IgD-negative memory B cell (primary cell): ENCODE measurements at regions not wholly inside any gene's neighbourhood (a gene's known extent, or its start where the extent isn't known, plus 50 kb on each side); places are given as distances from the start of the nearest gene placed in this dataset.
"Not testable (repeated sequence)": the region's sequence is repeated elsewhere in the genome, so short reads cannot be mapped to it uniquely, and the experiment has no call there.

Experiments
- H3K27ac Mint-ChIP-seq, 3 donors: one replicate each; pipeline ENCODE4 v1.8.0; 2020 to 2022; ENCODE audit warnings: mild to moderate bottlenecking in 3 of 3, mixed read lengths in 3 of 3, moderate library complexity in 1 of 3
- H3K27me3 Mint-ChIP-seq: one replicate; pipeline ENCODE4 v1.8.0; 2021; ENCODE audit warnings: mixed read lengths
- H3K36me3 Mint-ChIP-seq: one replicate; pipeline ENCODE4 v1.8.0; 2020; ENCODE audit warnings: mild to moderate bottlenecking, mixed read lengths
- H3K4me1 Mint-ChIP-seq, 3 donors: one replicate each; pipeline ENCODE4 v1.8.0; 2020 to 2022; ENCODE audit warnings: mixed read lengths in 3 of 3, mild to moderate bottlenecking in 1 of 3
- H3K4me3 Mint-ChIP-seq, 4 donors: one replicate each; pipeline ENCODE4 v1.8.0; 2020 to 2022; ENCODE audit warnings: mild to moderate bottlenecking in 4 of 4, mixed read lengths in 4 of 4, moderate library complexity in 3 of 4
- H3K9me3 Mint-ChIP-seq, 3 donors: one replicate each; pipeline ENCODE4 v1.8.0; 2020 to 2021; ENCODE audit warnings: mixed read lengths in 3 of 3, mild to moderate bottlenecking in 1 of 3

DNA sequence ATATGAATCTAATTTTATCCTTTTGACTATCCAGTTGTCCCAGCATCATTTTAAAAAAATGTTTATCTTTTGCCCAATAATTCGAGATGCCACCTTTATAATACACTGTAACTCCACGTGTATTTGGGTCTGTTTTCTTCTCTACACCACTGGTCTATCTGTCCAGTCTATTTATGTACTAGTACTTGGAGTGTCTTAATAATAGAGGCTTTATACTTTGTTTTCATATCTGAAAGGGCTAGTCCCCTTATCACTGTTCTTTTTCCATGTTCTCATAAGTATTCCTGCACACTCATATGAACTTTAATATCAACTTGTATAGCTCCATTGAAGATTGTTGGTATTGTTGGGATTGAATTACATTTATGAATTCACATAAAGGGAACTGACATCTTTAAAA is 101.1 kb upstream of the RMP24 start:
- no peaks in the 10 kb centered on the region for H3K4me1 Mint-ChIP-seq
- peaks cover 2% of the 10 kb centered on the region for H3K36me3 Mint-ChIP-seq
- H3K27me3 Mint-ChIP-seq: peaks cover 12% of the 10 kb centered on the region
- peaks cover 2 to 15% (median 7%) of the 10 kb centered on the region in 3 donors for H3K9me3 Mint-ChIP-seq
- no peak overlapping the region for H3K4me3 Mint-ChIP-seq
- H3K27ac Mint-ChIP-seq: no peak overlapping the region

DNA sequence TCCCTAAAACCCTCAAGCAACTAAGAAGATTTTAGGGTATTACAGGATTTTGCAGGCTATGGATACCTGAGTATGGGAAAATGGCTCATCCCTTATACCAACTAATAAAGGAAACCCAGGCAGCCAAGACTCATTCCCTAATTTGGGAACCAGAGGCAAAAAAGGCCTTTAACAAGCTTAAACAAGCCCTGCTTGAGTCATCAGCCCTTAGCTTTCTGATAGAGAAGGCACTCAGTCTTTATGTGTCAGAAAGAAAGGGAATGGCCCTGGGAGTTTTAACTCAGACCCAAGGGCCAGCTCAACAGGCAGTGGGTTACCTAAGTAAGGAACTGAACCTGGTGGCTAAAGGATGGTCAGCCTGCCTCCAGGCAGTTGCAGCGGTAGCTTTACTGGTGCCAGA is 96.9 kb upstream of the RMP24 start:
- H3K9me3 Mint-ChIP-seq: peaks cover 2 to 15% (median 7%) of the 10 kb centered on the region in 3 donors
- no peak overlapping the region for H3K4me3 Mint-ChIP-seq
- H3K27me3 Mint-ChIP-seq: peaks cover 12% of the 10 kb centered on the region
- H3K27ac Mint-ChIP-seq: no peak overlapping the region
- H3K36me3 Mint-ChIP-seq: peaks cover 2% of the 10 kb centered on the region
- H3K4me1 Mint-ChIP-seq: no peaks in the 10 kb centered on the region

DNA sequence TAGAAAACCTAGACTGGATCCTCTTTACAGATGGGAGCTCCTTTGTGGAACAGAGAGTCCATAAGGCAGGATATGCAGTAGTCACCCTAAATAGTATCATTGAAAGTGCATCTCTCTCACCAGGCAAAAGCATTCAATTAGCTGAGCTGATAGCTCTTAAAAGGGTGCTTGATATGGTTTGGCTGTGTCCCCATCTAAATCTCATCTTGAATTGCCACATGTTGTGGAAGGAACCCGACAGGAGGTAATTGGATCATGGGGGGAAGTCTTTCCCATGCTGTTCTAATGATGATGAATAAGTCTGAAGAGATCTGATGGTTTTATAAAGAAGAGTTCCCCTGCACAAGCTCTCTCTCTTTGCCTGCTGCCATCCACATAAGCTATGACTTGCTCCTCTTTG is 96.2 kb upstream of the RMP24 start:
- H3K27ac Mint-ChIP-seq: no peak overlapping the region
- no peaks in the 10 kb centered on the region for H3K4me1 Mint-ChIP-seq
- peaks cover 10% of the 10 kb centered on the region for H3K27me3 Mint-ChIP-seq
- H3K36me3 Mint-ChIP-seq: peaks cover 2% of the 10 kb centered on the region
- peaks cover 2 to 13% (median 7%) of the 10 kb centered on the region in 3 donors for H3K9me3 Mint-ChIP-seq
- no peak overlapping the region for H3K4me3 Mint-ChIP-seq

DNA sequence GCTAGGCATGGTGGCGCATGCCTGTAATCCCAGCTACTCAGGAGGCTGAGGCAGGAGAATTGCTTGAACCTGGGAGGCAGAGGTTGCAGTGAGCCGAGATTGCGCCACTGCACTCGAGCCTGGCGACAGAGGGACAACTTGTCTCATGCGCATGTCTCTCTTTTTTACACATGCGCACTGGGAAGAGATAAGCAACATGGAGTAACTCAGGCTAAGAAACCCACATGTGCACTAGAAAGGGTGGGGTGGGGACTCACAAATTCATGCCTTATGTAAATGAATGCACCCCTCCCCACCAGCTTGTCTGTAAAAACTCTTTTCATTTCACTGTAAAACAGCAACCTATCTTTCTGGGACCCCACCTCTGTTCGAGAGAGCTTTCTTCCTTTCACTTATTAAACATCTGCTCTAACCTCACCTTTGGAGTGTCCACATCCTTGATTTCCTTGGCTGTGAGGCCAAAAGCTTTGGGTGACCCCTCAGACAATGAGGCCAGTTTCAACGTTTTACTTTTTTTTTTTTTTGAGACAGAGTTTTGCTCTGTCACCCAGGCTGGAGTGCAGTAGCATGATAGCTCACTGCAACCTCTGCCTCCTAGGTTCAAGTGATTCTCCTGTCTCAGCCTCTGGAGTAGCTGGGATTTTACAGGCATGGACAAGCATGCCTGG is 91.6 kb upstream of the RMP24 start:
- Mint-ChIP-seq H3K4me3 (no peak overlapping the region), H3K36me3 (no peaks in the 10 kb centered on the region), H3K27ac (no peak overlapping the region), H3K9me3 (no peaks in the 10 kb centered on the region), H3K27me3 (peaks cover 3% of the 10 kb centered on the region), H3K4me1 (no peaks in the 10 kb centered on the region)

DNA sequence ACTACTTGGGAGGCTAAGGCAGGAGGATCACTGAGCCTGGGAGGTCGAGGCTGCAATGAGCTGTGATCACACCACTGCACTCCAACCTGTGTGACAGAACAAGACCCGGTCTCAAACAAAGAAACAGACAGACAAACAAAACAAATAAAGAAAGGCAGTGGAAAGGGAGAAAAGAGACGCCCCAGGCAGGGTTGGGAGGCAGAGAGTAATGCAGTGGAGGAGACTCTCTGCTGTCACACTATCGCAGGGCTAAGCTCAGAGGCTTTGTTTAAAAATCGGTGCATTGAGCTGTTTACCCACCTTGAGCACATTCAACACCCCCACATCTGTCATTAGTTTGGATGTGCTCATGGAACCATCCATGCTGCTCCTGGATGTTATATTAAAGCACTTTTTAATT is 84.2 kb upstream of the RMP24 start:
- H3K9me3 Mint-ChIP-seq: peaks cover 4 to 18% (median 9%) of the 10 kb centered on the region in 3 donors
- no peak overlapping the region for H3K4me3 Mint-ChIP-seq
- peaks cover 4% of the 10 kb centered on the region for H3K36me3 Mint-ChIP-seq
- H3K4me1 Mint-ChIP-seq: no peaks in the 10 kb centered on the region
- no peaks in the 10 kb centered on the region for H3K27me3 Mint-ChIP-seq
- H3K27ac Mint-ChIP-seq: no peak overlapping the region

DNA sequence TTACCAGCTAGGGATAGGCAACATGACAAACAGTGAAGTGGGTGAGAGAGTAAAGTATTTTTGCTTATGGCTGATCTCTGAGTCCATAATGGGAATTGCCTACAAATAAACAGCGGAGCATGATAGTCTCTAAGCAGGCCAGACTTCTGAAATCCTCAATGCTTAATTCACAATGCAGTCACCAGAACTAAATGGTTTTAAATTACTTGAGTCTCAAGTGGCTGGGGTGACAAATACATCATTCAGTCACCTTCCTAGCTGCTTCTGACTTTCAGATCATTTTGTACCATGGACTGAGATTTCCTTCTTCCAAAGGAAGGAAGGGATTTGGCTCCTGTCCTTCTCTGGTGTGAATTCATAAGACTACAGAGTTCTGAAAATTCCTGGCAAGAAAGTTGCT is 82.8 kb upstream of the RMP24 start:
- Mint-ChIP-seq H3K27ac (no peak overlapping the region), H3K36me3 (peaks cover 4% of the 10 kb centered on the region), H3K4me3 (no peak overlapping the region), H3K9me3 (peaks cover 4 to 18% (median 9%) of the 10 kb centered on the region in 3 donors), H3K27me3 (no peaks in the 10 kb centered on the region), H3K4me1 (no peaks in the 10 kb centered on the region)

DNA sequence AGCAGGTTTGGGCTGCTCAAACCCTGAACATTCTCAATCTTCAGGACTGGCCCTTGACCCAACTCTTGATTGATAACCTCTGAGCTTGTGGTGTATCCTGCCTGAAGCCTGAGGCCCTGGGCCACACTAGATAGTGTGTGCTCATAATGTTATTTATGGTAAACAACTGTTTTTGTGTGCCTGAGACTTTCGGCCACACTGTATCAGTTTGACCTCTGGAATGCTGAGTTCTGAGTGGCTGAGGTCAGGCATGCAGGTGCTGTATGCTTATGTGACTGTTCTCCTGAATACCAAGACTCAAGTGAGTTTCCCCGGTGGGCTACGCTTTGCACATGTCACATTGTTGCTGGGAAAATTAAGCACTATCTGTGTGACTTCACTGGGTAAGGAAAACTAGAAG is 82.2 kb upstream of the RMP24 start:
- Mint-ChIP-seq H3K9me3 (peaks cover 4 to 18% (median 9%) of the 10 kb centered on the region in 3 donors), H3K27me3 (no peaks in the 10 kb centered on the region), H3K4me3 (no peak overlapping the region), H3K27ac (no peak overlapping the region), H3K4me1 (no peaks in the 10 kb centered on the region), H3K36me3 (peaks cover 4% of the 10 kb centered on the region)

DNA sequence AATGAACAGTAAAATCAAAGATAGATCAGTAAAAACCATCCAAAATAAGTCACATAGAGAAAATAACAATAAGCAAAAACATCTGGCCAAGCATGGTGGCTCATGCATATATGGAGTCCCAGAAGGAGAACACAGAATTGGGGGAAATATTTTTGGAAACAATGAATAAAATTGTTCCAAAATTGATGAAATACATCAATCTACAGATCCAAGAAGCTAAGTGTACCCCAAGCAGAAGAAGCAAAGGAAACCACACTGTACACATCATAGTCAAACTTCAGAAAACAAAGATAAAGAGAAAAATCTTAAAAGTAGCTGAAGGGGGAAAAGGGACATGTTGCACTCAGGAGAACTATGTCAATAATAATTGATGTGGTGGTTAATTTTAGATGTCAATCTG is 80.4 kb upstream of the RMP24 start:
- H3K4me1 Mint-ChIP-seq: no peaks in the 10 kb centered on the region
- no peaks in the 10 kb centered on the region for H3K27me3 Mint-ChIP-seq
- H3K4me3 Mint-ChIP-seq: no peak overlapping the region
- peaks cover 4% of the 10 kb centered on the region for H3K36me3 Mint-ChIP-seq
- peaks cover 9 to 18% (median 9%) of the 10 kb centered on the region in 3 donors for H3K9me3 Mint-ChIP-seq
- no peak overlapping the region for H3K27ac Mint-ChIP-seq

DNA sequence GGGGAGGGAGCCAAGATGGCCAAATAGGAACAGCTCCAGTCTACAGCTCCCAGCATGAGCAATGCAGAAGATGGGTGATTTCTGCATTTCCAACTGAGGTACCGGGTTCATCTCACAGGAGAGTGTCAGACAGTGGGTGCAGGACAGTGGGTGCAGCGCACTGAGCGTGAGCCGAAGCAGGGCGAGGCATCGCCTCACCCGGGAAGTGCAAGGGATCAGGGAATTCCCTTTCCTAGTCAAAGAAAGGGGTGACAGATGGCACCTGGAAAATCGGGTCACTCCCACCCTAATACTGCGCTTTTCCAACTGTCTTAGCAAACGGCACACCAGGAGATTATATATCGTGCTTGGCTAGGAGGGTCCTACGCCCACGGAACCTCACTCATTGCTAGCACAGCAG is 75.0 kb upstream of the RMP24 start:
- H3K36me3 Mint-ChIP-seq, H3K27me3 Mint-ChIP-seq: not testable (repeated sequence)

DNA sequence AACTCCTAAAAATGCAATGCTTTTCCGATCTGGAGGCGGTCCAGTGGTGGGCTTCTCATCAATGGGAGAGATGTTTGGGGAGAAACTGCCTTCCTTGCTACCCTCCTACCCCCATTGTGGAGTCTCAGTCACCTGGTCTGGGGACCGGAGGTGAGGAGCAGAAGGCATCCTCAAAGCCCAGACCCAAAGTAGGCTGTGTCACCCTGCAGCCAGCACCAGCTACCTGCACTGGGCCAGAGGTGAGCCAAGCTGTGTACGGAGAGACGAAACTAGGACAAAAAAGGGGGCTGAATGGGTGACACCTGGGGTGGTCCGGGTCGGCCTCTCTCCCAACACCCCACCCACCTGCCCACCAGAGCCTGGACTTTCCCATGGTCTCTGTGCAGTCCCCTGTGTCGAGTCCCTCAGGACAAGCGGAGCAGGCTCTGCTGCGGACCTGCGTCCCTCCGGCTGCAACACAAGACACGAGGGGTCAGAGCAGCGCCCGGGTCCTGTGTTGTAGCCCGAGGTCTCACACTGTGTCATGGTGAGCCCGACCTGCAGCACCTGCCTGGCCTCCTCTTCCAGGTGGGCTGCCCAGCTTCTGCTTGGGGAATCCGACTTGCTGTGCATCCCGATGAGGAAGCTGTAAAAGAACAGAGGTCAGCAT is 68.0 kb upstream of the RMP24 start:
- Mint-ChIP-seq H3K9me3 (peaks cover 0 to 2% (median 0%) of the 10 kb centered on the region in 3 donors), H3K4me3 (no peak overlapping the region), H3K36me3 (peaks cover 2% of the 10 kb centered on the region), H3K27me3 (peaks cover 2% of the 10 kb centered on the region), H3K4me1 (no peaks in the 10 kb centered on the region), H3K27ac (no peak overlapping the region)

More for the DNA sequence above, 75.0 kb upstream of the RMP24 start:
- H3K27ac Mint-ChIP-seq, H3K4me3 Mint-ChIP-seq, H3K4me1 Mint-ChIP-seq, H3K9me3 Mint-ChIP-seq: not testable (repeated sequence)

DNA sequence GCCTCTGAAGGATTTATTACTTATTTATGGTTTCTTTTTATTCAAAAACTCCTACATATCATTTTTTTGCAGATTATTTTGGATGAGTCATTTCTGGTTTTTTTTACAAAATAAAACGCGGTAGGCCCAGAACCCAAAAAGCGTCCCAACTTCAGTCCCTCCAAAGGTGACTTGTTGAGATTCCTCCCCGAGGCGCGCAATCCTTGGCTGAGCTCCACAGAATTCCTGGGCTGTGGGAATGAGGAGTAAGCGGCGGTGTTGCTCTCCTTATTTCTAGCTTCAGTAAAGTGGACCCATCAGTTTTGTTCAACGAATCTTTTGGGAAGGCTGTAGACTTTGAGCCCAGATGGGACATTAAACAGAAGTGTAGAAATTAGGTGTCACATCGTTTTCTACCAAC is 67.0 kb upstream of the RMP24 start:
- Mint-ChIP-seq H3K9me3 (peaks cover 0 to 2% (median 0%) of the 10 kb centered on the region in 3 donors), H3K36me3 (peaks cover 2% of the 10 kb centered on the region), H3K27ac (no peak overlapping the region), H3K4me1 (no peaks in the 10 kb centered on the region), H3K27me3 (peaks cover 2% of the 10 kb centered on the region), H3K4me3 (no peak overlapping the region)

DNA sequence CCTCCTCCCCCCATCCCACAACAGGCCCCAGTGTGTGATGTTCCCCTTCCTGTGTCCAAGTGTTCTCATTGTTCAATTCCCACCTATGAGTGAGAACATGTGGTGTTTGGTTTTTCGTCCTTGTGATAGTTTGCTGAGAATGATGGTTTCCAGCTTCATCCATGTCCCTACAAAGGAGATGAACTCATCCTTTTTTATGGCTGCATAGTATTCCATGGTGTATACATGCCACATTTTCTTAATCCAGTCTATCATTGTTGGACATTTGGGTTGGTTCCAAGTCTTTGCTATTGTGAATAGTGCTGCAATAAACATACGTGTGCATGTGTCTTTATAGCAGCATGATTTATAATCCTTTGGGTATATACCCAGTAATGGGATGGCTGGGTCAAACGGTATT is 66.2 kb upstream of the RMP24 start:
- not testable (repeated sequence) for H3K4me1 Mint-ChIP-seq, H3K27ac Mint-ChIP-seq, H3K36me3 Mint-ChIP-seq, H3K4me3 Mint-ChIP-seq, H3K9me3 Mint-ChIP-seq, H3K27me3 Mint-ChIP-seq

DNA sequence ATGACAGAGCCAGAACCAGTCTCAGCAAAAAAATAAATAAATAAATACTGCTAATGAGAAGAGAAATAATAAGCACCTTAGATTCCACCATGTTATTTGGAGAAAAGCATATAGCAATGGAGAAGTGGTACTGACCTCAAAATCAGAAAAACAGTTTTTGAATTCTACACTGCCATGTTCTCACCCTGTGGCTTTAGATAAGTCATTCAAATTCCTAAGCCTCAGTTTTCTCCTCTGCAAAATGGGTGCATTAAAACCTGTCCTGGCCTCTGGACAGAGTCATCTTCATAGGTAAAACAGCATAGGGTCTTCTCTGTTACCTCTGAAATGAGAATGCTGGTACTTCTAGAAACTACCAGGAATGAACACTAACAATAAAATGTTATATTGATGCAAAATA is 62.2 kb upstream of the RMP24 start:
- H3K4me3 Mint-ChIP-seq: no peak overlapping the region
- H3K4me1 Mint-ChIP-seq: peaks cover 0 to 4% (median 0%) of the 10 kb centered on the region in 3 donors
- H3K27me3 Mint-ChIP-seq: peaks cover 6% of the 10 kb centered on the region
- H3K27ac Mint-ChIP-seq: no peak overlapping the region
- peaks cover 0 to 2% (median 0%) of the 10 kb centered on the region in 3 donors for H3K9me3 Mint-ChIP-seq
- H3K36me3 Mint-ChIP-seq: peaks cover 2% of the 10 kb centered on the region

DNA sequence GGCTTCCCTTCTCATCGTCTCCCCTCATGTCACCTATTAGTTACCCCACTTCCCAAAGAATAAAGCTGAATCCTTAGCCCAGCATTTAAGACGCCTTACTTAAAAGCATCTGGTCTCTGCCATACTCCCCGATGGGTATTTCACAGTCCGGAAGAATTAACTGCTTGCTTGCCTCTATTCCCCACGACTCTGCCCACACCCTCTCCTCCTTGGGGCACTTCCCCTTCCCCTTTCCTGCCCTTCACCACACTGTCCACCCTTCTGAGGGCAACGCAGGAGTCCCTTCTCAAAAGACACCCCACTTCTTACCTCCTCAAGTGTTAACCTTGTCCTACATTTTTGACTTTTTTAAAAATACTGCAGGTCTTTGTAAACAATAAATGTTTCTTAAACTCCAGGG is 60.1 kb upstream of the RMP24 start:
- Mint-ChIP-seq H3K4me3 (no peak overlapping the region), H3K36me3 (peaks cover 2% of the 10 kb centered on the region), H3K27me3 (peaks cover 6% of the 10 kb centered on the region), H3K4me1 (peaks cover 0 to 4% (median 0%) of the 10 kb centered on the region in 3 donors), H3K9me3 (no peaks in the 10 kb centered on the region), H3K27ac (peak overlapping the region in 1 of 3 donors; percentile 15)

DNA sequence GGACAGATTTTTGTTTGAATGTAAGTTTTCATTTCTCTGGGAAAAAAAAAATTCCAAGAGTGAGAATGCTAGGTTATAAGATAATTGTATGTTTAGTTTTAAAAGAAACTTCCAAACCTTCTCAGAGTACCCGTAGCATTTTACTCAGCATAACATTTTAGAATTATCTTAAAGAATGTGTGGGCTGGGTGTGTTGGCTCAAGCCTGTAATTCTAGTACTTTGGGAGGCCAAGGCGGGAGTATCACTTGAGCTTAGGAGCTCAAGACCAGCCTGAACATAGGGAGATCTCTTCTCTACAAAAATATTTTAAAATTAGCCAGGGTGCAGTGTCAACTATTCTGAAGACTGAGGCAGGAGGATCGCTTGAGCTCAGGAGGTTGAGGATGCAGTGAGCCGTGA is 57.4 kb upstream of the RMP24 start:
- no peaks in the 10 kb centered on the region for H3K36me3 Mint-ChIP-seq
- no peaks in the 10 kb centered on the region for H3K9me3 Mint-ChIP-seq
- H3K27ac Mint-ChIP-seq: no peak overlapping the region
- no peak overlapping the region for H3K4me3 Mint-ChIP-seq
- H3K4me1 Mint-ChIP-seq: peaks cover 0 to 4% (median 0%) of the 10 kb centered on the region in 3 donors
- H3K27me3 Mint-ChIP-seq: peaks cover 4% of the 10 kb centered on the region

DNA sequence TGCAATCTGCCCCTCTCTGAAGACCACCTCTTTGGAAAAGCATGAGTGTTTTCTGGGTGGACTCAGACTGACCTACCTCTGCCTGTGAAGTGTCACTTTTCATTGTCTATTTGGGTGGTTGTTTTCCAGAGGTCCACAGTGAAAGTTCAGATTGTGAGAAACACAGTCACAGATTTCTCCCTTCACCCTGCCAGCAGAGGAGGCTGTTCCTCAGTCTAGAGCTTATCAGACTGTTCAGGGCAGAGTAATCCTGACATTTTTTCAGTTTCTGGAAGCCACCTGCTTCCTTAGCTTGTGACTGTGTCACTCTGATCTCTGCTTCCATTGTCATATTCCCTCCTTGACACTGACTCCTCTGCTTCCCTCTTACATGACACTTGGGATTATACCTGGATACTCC is 55.4 kb upstream of the RMP24 start:
- Mint-ChIP-seq H3K9me3 (no peaks in the 10 kb centered on the region), H3K27me3 (peaks cover 4% of the 10 kb centered on the region), H3K4me1 (peaks cover 0 to 4% (median 0%) of the 10 kb centered on the region in 3 donors)

More for the DNA sequence above, 55.4 kb upstream of the RMP24 start:
- Mint-ChIP-seq H3K27ac (no peak overlapping the region), H3K36me3 (no peaks in the 10 kb centered on the region), H3K4me3 (no peak overlapping the region)
